K562 (cell line): ENCODE measurements at regions not wholly inside any gene's neighbourhood (a gene's known extent, or its start where the extent isn't known, plus 50 kb on each side); places are given as distances from the start of the nearest gene placed in this dataset.

Experiments
- ATAC-seq: fragments of 200-7000 bp; cut with Tn5 transposase; 3 replicates; pipeline ENCODE4 v1.9.1; 2020; ENCODE audit warnings: moderate library complexity
- BruUV-seq: library from RNA; stranded (reverse); fragments of 400-500 nt; replicated peaks from 2 replicates; lab custom pipeline; 2021; lab: Mats Ljungman, UMichigan
- CTCF ChIA-PET: fragments of 300-600 bp; formaldehyde crosslinking; extraction: SDS; loops from one replicate; lab custom pipeline; 2021; ENCODE audit warnings: low intra/inter-chr PET ratio; lab: Yijun Ruan, JAX
- POLR2A ChIA-PET: fragments of 300-600, 350-650 bp; sonication (Branson Sonifier 250); formaldehyde crosslinking; extraction: SDS; loops from one replicate; lab custom pipeline; 2021; ENCODE audit warnings: antibody characterized with exemption, inconsistent platforms; lab: Yijun Ruan, JAX
- DNase-seq, 4 experiments: peaks; one replicate each; pipeline versions ENCODE4 v3.0.0 to v3.0.0-alpha.2; 2011 to 2018; ENCODE audit warnings: low spot score in 3 of 4, mixed read lengths in 3 of 4; ENCODE audit errors: extremely low read depth in 1 of 4
- FAIRE-seq: peaks from 2 replicates; lab custom pipeline; 2011; peaks lifted over from hg19 to GRCh38; lab: Jason Lieb, UNC
- H2AFZ ChIP-seq: 2 replicates; pipeline ENCODE4 v1.6.0; 2011; ENCODE audit warnings: low read depth, low read length, control low read depth, inconsistent platforms
- H3K27ac ChIP-seq: fragments of 200-600 bp; 3 replicates; pipeline ENCODE4 v1.8.0; 2011; ENCODE audit warnings: low read depth, mild to moderate bottlenecking, control low read depth, inconsistent platforms, low read length, moderate library complexity, mixed read lengths; ENCODE audit errors: extremely low read depth
- H3K27me3 ChIP-seq, 2 experiments: fragments of 300-600 bp in 1 of 2; 2 replicates in 1 of 2; 3 replicates in 1 of 2; pipeline versions ENCODE4 v1.6.0 to v1.8.0; 2011; ENCODE audit warnings: inconsistent platforms in 2 of 2, low read length in 2 of 2, mild to moderate bottlenecking in 1 of 2, mixed read lengths in 1 of 2, moderate library complexity in 1 of 2; ENCODE audit not compliant: control insufficient read depth in 2 of 2, insufficient read depth in 2 of 2
- H3K36me3 ChIP-seq: fragments of 300-600 bp; 3 replicates; pipeline ENCODE4 v1.8.0; 2011; ENCODE audit warnings: mild to moderate bottlenecking, low read length, inconsistent platforms; ENCODE audit not compliant: control insufficient read depth, insufficient read depth
- H3K4me1 ChIP-seq, 2 experiments: fragments of 200-600 bp in 1 of 2; replicated peaks in 1 of 2; 2 replicates in 1 of 2; 3 replicates in 1 of 2; pipeline versions ENCODE4 v1.5.1 to v1.8.0; 2011; ENCODE audit warnings: inconsistent platforms in 2 of 2, low read length in 2 of 2, mild to moderate bottlenecking in 1 of 2, mixed read lengths in 1 of 2, moderate library complexity in 1 of 2; ENCODE audit not compliant: control insufficient read depth in 2 of 2, insufficient read depth in 2 of 2
- H3K4me2 ChIP-seq: 2 replicates; pipeline ENCODE4 v1.6.1; 2011; ENCODE audit warnings: low read length, control low read depth, inconsistent platforms, mixed read lengths; ENCODE audit not compliant: insufficient read depth
- H3K4me3 ChIP-seq: fragments of 200-600 bp; sonication (generic), shearing (Covaris generic); 2 replicates; pipeline ENCODE4 v1.5.1; 2016; ENCODE audit warnings: control low read depth, inconsistent platforms
- H3K79me2 ChIP-seq: fragments of 200-600 bp; 3 replicates; pipeline ENCODE4 v1.8.0; 2011; ENCODE audit warnings: low read length, inconsistent platforms; ENCODE audit not compliant: control insufficient read depth, insufficient read depth
- H3K9ac ChIP-seq, 2 experiments: 2 replicates each; pipeline versions ENCODE4 v1.6.0 to v1.6.1; 2011; ENCODE audit warnings: low read depth in 2 of 2, low read length in 2 of 2, control low read depth in 1 of 2, inconsistent platforms in 1 of 2, mild to moderate bottlenecking in 1 of 2, mixed read lengths in 1 of 2; ENCODE audit not compliant: insufficient read depth in 1 of 2
- H3K9me1 ChIP-seq: one replicate; pipeline ENCODE4 v1.6.0; 2011; ENCODE audit warnings: inconsistent platforms, mild to moderate bottlenecking, low read length, moderate library complexity; ENCODE audit not compliant: control insufficient read depth, insufficient read depth
- H3K9me3 ChIP-seq: replicated peaks from 2 replicates; pipeline ENCODE4 v1.5.1; 2011; ENCODE audit warnings: low read depth, low read length, inconsistent platforms; ENCODE audit not compliant: control insufficient read depth, insufficient read depth
- H4K20me1 ChIP-seq: replicated peaks from 2 replicates; pipeline ENCODE4 v1.6.1; 2011; ENCODE audit warnings: low read length, inconsistent platforms, mixed read lengths; ENCODE audit not compliant: control insufficient read depth, insufficient read depth
- ADNP ChIP-seq: fragments of 200-800 bp; sonication (Bioruptor generic); IDR thresholded peaks from 2 replicates; pipeline ENCODE4 v1.6.1; 2016; ENCODE audit warnings: missing genetic modification characterization, missing compliant biosample characterization
- ARID1B ChIP-seq: fragments of 450-650 bp; IDR thresholded peaks from 2 replicates; pipeline ENCODE4 v1.6.1; 2016; ENCODE audit warnings: antibody characterized with exemption, mild to moderate bottlenecking, inconsistent platforms
- ARNT ChIP-seq, 2 experiments: fragments of 450-650 bp; IDR thresholded peaks; 2 replicates each; pipeline ENCODE4 v1.6.1; 2016; ENCODE audit warnings: mild to moderate bottlenecking in 1 of 2
- BRD4 ChIP-seq: fragments of 200-600 bp; sonication (generic); IDR thresholded peaks from 2 replicates; pipeline ENCODE4 v1.6.1; 2017; ENCODE audit warnings: inconsistent platforms
- EHMT2 ChIP-seq: fragments of 450-650 bp; IDR thresholded peaks from 2 replicates; pipeline ENCODE4 v1.6.1; 2018; ENCODE audit warnings: antibody characterized with exemption
- KAT8 ChIP-seq: fragments of 450-650 bp; IDR thresholded peaks from 2 replicates; pipeline ENCODE4 v1.6.1; 2016; ENCODE audit warnings: low read depth, mild to moderate bottlenecking
- MED1 ChIP-seq: sonication (generic); formaldehyde crosslinking; IDR thresholded peaks from 2 replicates; pipeline ENCODE4 v1.8.1; 2023; ENCODE audit warnings: missing genetic modification reagents, borderline replicate concordance
- MTF1 ChIP-seq: fragments of 250-450 bp; sonication (Bioruptor Pico); IDR thresholded peaks from 2 replicates; pipeline ENCODE4 v1.9.0; 2021; ENCODE audit warnings: moderate library complexity, mild to moderate bottlenecking, inconsistent platforms, borderline replicate concordance
- MXI1 ChIP-seq: IDR thresholded peaks from 2 replicates; pipeline ENCODE4 v1.6.1; 2011; ENCODE audit warnings: low read depth, mild to moderate bottlenecking, improper control_type of control experiment, low read length
- NRF1 ChIP-seq, 2 experiments: fragments of 450-650 bp; IDR thresholded peaks in 1 of 2; conservative IDR thresholded peaks in 1 of 2; 2 replicates each; pipeline ENCODE4 v1.6.1; 2014; ENCODE audit warnings: mild to moderate bottlenecking in 2 of 2
- RBM17 ChIP-seq: fragments of 200-400 bp; formaldehyde crosslinking; IDR thresholded peaks from 2 replicates; pipeline ENCODE4 v1.6.1; 2017; ENCODE audit warnings: low read depth, mild to moderate bottlenecking, low read length, borderline replicate concordance
- ZNF121 ChIP-seq: sonication (generic); formaldehyde crosslinking; conservative IDR thresholded peaks from 2 replicates; pipeline ENCODE4 v1.8.0; 2022; ENCODE audit warnings: missing genetic modification reagents
- ZNF347 ChIP-seq: fragments of 450-650 bp; formaldehyde crosslinking; IDR thresholded peaks from 2 replicates; pipeline ENCODE4 v1.4.0; 2020; ENCODE audit warnings: low read depth, mild to moderate bottlenecking, moderate library complexity
- ZNF764 ChIP-seq: fragments of 250-450 bp; sonication (Bioruptor Pico); IDR thresholded peaks from 2 replicates; pipeline ENCODE4 v1.4.0; 2020; ENCODE audit warnings: low read depth, mild to moderate bottlenecking, moderate library complexity
- WGBS: fragments of 100-300 bp; shearing (Covaris generic); methylation state at CpG from one replicate; pipeline ENCODE4 v1.1.6; 2016; ENCODE audit warnings: low coverage, mixed read lengths; ENCODE audit not compliant: insufficient coverage; ENCODE audit errors: missing lambda C conversion rate; 5-methylcytosine and 5-hydroxymethylcytosine counted together
- in situ Hi-C: fragments of 300-500 bp; cut with MboI; formaldehyde crosslinking; loops from 4 replicates; pipeline ENCODE4 v1.15.0; 2018; ENCODE audit warnings: inconsistent platforms, mixed read lengths
- intact Hi-C: fragments of 100-400 bp; cut with micrococcal nuclease; formaldehyde crosslinking; loops from 2 replicates; pipeline ENCODE4 v1.14.2; 2022
- TF ChIP-seq, protein P1 (sequence below): fragments of 250-450 bp; sonication (Bioruptor Pico); IDR thresholded peaks from 2 replicates; pipeline ENCODE4 v1.5.0; 2020; ENCODE audit warnings: mild to moderate bottlenecking, borderline replicate concordance
- TF ChIP-seq, protein P2 (sequence below): fragments of 450-650 bp; formaldehyde crosslinking; IDR thresholded peaks from 2 replicates; pipeline ENCODE4 v1.4.0; 2022; ENCODE audit warnings: missing genetic modification characterization

DNA sequence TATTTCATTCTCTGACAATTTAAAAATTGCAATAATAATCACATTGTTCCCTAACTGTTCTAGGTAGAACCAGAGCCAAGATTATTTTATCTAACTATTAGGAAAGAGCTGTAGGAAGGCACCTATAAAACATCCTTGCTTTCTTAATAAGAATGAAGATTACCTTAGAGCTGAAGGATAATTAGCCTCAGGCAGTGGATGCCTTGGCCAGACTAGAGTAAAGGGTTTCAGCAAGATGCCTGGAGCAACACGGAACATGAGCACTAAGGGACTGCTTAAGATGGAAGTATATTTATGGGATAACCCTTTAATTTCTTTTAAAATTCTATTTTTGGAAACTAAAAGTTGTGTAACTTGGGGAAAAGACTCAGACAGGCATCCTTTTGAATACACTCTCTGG is 456.6 kb upstream of the RBMS3 start:
- no peaks in the 10 kb centered on the region for H3K9me3 ChIP-seq
- in situ Hi-C loops, result no loop called here
- no peak for FAIRE-seq

More for the DNA sequence above, 456.6 kb upstream of the RBMS3 start:
- BruUV-seq, result no TSS peak
- Histone ChIP-seq H4K20me1 (no peaks in the 10 kb centered on the region), H3K27ac (no peak overlapping the region), H2AFZ (no peak overlapping the region), H3K79me2 (no peaks in the 10 kb centered on the region), H3K27me3 (no peaks in the 10 kb centered on the region), H3K4me2 (no peak overlapping the region), H3K36me3 (no peaks in the 10 kb centered on the region), H3K4me3 (no peak overlapping the region), H3K9me1 (no peaks in the 10 kb centered on the region), H3K9ac (no peak overlapping the region), H3K4me1 (no peaks in the 10 kb centered on the region)
- intact Hi-C loops, result no loop called here
- WGBS, result 0% methylated on average over 1 of the region's 1 CpG
- no peak for ATAC-seq
- ChIA-PET CTCF (no interaction called here), POLR2A (no interaction called here)
- no peak for DNase-seq
- TF ChIP-seq MED1 (CRISPR knock-in tag) (no peak), KAT8 (no peak), EHMT2 (no peak), MXI1 (no peak), ARNT (IDR thresholded peaks at IDR 0.05) (no peak), MTF1 (CRISPR knock-in tag) (no peak), ARID1B (no peak), NRF1 (conservative IDR thresholded peaks at IDR 0.05 in 1 of 2, IDR thresholded peaks at IDR 0.05 in 1 of 2) (no peak), BRD4 (no peak), ZNF764 (CRISPR knock-in tag) (no peak), ZNF121 (CRISPR knock-in tag) (no peak), RBM17 (no peak), ADNP (no peak), ZNF347 (no peak)
- TF ChIP-seq, protein P1, sequence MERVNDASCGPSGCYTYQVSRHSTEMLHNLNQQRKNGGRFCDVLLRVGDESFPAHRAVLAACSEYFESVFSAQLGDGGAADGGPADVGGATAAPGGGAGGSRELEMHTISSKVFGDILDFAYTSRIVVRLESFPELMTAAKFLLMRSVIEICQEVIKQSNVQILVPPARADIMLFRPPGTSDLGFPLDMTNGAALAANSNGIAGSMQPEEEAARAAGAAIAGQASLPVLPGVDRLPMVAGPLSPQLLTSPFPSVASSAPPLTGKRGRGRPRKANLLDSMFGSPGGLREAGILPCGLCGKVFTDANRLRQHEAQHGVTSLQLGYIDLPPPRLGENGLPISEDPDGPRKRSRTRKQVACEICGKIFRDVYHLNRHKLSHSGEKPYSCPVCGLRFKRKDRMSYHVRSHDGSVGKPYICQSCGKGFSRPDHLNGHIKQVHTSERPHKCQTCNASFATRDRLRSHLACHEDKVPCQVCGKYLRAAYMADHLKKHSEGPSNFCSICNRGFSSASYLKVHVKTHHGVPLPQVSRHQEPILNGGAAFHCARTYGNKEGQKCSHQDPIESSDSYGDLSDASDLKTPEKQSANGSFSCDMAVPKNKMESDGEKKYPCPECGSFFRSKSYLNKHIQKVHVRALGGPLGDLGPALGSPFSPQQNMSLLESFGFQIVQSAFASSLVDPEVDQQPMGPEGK, result no peak
- TF ChIP-seq, protein P2, sequence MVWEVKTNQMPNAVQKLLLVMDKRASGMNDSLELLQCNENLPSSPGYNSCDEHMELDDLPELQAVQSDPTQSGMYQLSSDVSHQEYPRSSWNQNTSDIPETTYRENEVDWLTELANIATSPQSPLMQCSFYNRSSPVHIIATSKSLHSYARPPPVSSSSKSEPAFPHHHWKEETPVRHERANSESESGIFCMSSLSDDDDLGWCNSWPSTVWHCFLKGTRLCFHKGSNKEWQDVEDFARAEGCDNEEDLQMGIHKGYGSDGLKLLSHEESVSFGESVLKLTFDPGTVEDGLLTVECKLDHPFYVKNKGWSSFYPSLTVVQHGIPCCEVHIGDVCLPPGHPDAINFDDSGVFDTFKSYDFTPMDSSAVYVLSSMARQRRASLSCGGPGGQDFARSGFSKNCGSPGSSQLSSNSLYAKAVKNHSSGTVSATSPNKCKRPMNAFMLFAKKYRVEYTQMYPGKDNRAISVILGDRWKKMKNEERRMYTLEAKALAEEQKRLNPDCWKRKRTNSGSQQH (CRISPR knock-in tag), result no peak
